Ascending aorta (tissue), 2 donors: ENCODE measurements at regions not wholly inside any gene's neighbourhood (a gene's known extent, or its start where the extent isn't known, plus 50 kb on each side); places are given as distances from the start of the nearest gene placed in this dataset.

ENCODE experiments used
- DNase-seq, 2 donors: peaks; one replicate each; pipeline ENCODE4 v3.0.0-alpha.2; 2019; ENCODE audit warnings: low spot score in 2 of 2
- H3K27ac ChIP-seq, 2 donors: fragments of 200-600 bp; sonication (generic); one replicate each; pipeline ENCODE4 v1.5.1; 2016 to 2017; ENCODE audit warnings: mild to moderate bottlenecking in 1 of 2
- H3K27me3 ChIP-seq: fragments of 200-600 bp; sonication (generic); one replicate; pipeline ENCODE4 v1.5.1; 2017
- H3K36me3 ChIP-seq, 2 donors: fragments of 200-600 bp; sonication (generic); one replicate each; pipeline ENCODE4 v1.5.1; 2016
- H3K4me1 ChIP-seq, 2 donors: fragments of 200-600 bp; sonication (generic); one replicate each; pipeline ENCODE4 v1.5.1; 2016 to 2017; ENCODE audit warnings: mild to moderate bottlenecking in 1 of 2
- H3K4me3 ChIP-seq, 2 donors: fragments of 200-600 bp; sonication (generic); one replicate each; pipeline ENCODE4 v1.5.1; 2016 to 2017; ENCODE audit warnings: mild to moderate bottlenecking in 1 of 2
- H3K9me3 ChIP-seq, 2 donors: fragments of 200-600 bp; sonication (generic); one replicate each; pipeline ENCODE4 v1.5.1; 2016
- CTCF ChIP-seq, 3 experiments: fragments of 200-600 bp in 2 of 3; fragments of 450-650 bp in 1 of 3; sonication (generic) in 2 of 3; IDR thresholded peaks; one replicate each; pipeline ENCODE4 v1.5.1; 2016 to 2019; ENCODE audit warnings: antibody characterized with exemption in 3 of 3, mild to moderate bottlenecking in 1 of 3, moderate library complexity in 1 of 3
- intact Hi-C: fragments of 100-400 bp; cut with DNase I; formaldehyde crosslinking; loops from one replicate; pipeline ENCODE4 v1.15.1; 2023

GRCh38 chr1:113282008-113282892 is 108.1 kb upstream of the MAGI3 start:
- H3K4me1 ChIP-seq = no peaks in the 10 kb centered on the region
- intact Hi-C loops = no loop called here
- DNase-seq = no peak
- no peak for TF ChIP-seq CTCF (IDR thresholded peaks at IDR 0.05)
- H3K4me3 ChIP-seq = no peak overlapping the region
- H3K27me3 ChIP-seq = no peaks in the 10 kb centered on the region
- no peak overlapping the region for H3K27ac ChIP-seq
- no peaks in the 10 kb centered on the region for H3K36me3 ChIP-seq
- no peaks in the 10 kb centered on the region for H3K9me3 ChIP-seq

GRCh38 chr1:113282893-113283285 is 107.4 kb upstream of the MAGI3 start:
- Histone ChIP-seq H3K4me1 (no peaks in the 10 kb centered on the region), H3K36me3 (no peaks in the 10 kb centered on the region), H3K27ac (no peak overlapping the region), H3K4me3 (no peak overlapping the region), H3K9me3 (no peaks in the 10 kb centered on the region), H3K27me3 (no peaks in the 10 kb centered on the region)
- TF ChIP-seq CTCF (IDR thresholded peaks at IDR 0.05) = no peak
- intact Hi-C loops = no loop called here
- no peak for DNase-seq

DNA sequence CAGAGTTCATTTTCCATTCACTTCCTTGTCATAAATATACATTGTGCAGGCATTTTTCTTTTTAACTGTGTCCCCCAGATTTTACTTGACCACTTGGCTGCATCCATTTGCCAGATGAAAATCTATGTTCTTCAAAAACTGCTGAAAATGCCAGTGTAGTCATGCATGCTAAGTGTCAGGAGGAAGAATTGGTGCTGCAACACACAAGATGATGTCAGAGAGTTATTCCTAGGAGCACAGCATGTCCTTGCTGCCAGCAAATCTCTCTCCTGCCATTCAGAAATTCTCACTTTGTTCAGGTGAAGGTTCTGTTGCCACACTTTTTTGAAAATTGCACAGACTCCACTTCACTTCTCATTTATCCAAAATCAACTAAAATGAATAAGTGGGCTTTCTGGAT is 106.4 kb upstream of the MAGI3 start:
- intact Hi-C loops = no loop called here
- TF ChIP-seq CTCF (IDR thresholded peaks at IDR 0.05) = no peak

DNA sequence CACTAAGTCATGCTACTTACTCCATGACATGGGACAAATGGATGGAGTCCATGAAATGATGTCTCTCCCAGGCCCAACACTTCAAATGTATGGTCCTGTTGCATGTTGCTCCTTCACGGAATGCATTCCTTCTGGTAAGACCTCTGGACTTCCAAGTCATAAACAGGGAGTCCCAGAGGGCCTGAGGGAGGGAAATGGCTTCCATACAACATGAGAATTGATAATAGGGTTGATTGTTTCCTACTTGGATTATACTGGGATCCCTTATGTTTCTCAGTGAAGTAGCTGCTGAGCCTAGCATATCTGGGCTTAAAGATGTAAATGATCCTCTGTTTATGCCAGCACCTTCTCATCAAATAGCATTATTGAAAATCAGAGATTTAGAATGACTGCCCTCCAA is 104.2 kb upstream of the MAGI3 start:
- H3K27me3 ChIP-seq = no peaks in the 10 kb centered on the region
- no peaks in the 10 kb centered on the region for H3K9me3 ChIP-seq
- no peak overlapping the region for H3K27ac ChIP-seq
- H3K36me3 ChIP-seq = no peaks in the 10 kb centered on the region
- intact Hi-C loops = no loop called here
- no peak for TF ChIP-seq CTCF (IDR thresholded peaks at IDR 0.05)
- H3K4me1 ChIP-seq = no peaks in the 10 kb centered on the region
- no peak for DNase-seq
- H3K4me3 ChIP-seq = no peak overlapping the region

More for the DNA sequence above, 106.4 kb upstream of the MAGI3 start:
- no peaks in the 10 kb centered on the region for H3K27me3 ChIP-seq
- H3K9me3 ChIP-seq = no peaks in the 10 kb centered on the region
- H3K4me1 ChIP-seq = no peaks in the 10 kb centered on the region
- no peak for DNase-seq
- H3K4me3 ChIP-seq = no peak overlapping the region
- H3K27ac ChIP-seq = no peak overlapping the region
- H3K36me3 ChIP-seq = no peaks in the 10 kb centered on the region

- TF ChIP-seq CTCF (IDR thresholded peaks at IDR 0.05) = no peak
- H3K4me1 ChIP-seq = no peaks in the 10 kb centered on the region
- intact Hi-C loops = no loop called here
These were observed 98.3 kb upstream of the MAGI3 start for GRCh38 chr1:113291777-113292602.

More at GRCh38 chr1:113291777-113292602, 98.3 kb upstream of the MAGI3 start:
- Histone ChIP-seq H3K36me3 (no peaks in the 10 kb centered on the region), H3K27me3 (no peaks in the 10 kb centered on the region), H3K9me3 (no peaks in the 10 kb centered on the region), H3K4me3 (no peak overlapping the region), H3K27ac (no peak overlapping the region)
- DNase-seq = no peak
